ENCODE measurements at regions not wholly inside any gene's neighbourhood (a gene's known extent, or its start where the extent isn't known, plus 50 kb on each side); places are given as distances from the start of the nearest gene placed in this dataset.

GRCh38 chr2:8289111-8289510 is 392.7 kb upstream of the ID2 start:
- no peak for DNase-seq (ENCODE audit: extremely low spot score, unreplicated experiment)
- H3K27me3 Mint-ChIP-seq (ENCODE audit: unreplicated experiment) = peaks cover 23% of the 10 kb centered on the region
- TF ChIP-seq CTCF (IDR thresholded peaks at IDR 0.05) = no peak
- H3K27ac Mint-ChIP-seq (ENCODE audit: unreplicated experiment) = no peak overlapping the region
- no peaks in the 10 kb centered on the region for H3K9me3 Mint-ChIP-seq (ENCODE audit: unreplicated experiment)
- H3K4me3 Mint-ChIP-seq (ENCODE audit: unreplicated experiment) = no peak overlapping the region
- H3K36me3 Mint-ChIP-seq (ENCODE audit: unreplicated experiment) = no peaks in the 10 kb centered on the region
- H3K4me1 Mint-ChIP-seq (ENCODE audit: unreplicated experiment) = no peaks in the 10 kb centered on the region

GRCh38 chr2:8290771-8291352 is 391.0 kb upstream of the ID2 start:
- H3K27ac Mint-ChIP-seq (ENCODE audit: unreplicated experiment) = no peak overlapping the region
- no peak overlapping the region for H3K4me3 Mint-ChIP-seq (ENCODE audit: unreplicated experiment)
- H3K36me3 Mint-ChIP-seq (ENCODE audit: unreplicated experiment) = no peaks in the 10 kb centered on the region
- no peak for TF ChIP-seq CTCF (IDR thresholded peaks at IDR 0.05)
- no peak for DNase-seq (ENCODE audit: extremely low spot score, unreplicated experiment)
- no peaks in the 10 kb centered on the region for H3K4me1 Mint-ChIP-seq (ENCODE audit: unreplicated experiment)
- peaks cover 28% of the 10 kb centered on the region for H3K27me3 Mint-ChIP-seq (ENCODE audit: unreplicated experiment)
- H3K9me3 Mint-ChIP-seq (ENCODE audit: unreplicated experiment) = no peaks in the 10 kb centered on the region

GRCh38 chr2:8296306-8296705 is 385.6 kb upstream of the ID2 start:
- Mint-ChIP-seq H3K9me3 (ENCODE audit: unreplicated experiment) (peaks cover 4% of the 10 kb centered on the region), H3K27me3 (ENCODE audit: unreplicated experiment) (peaks cover 20% of the 10 kb centered on the region), H3K36me3 (ENCODE audit: unreplicated experiment) (no peaks in the 10 kb centered on the region), H3K4me3 (ENCODE audit: unreplicated experiment) (no peak overlapping the region), H3K27ac (ENCODE audit: unreplicated experiment) (no peak overlapping the region), H3K4me1 (ENCODE audit: unreplicated experiment) (no peaks in the 10 kb centered on the region)
- no peak for TF ChIP-seq CTCF (IDR thresholded peaks at IDR 0.05)
- no peak for DNase-seq (ENCODE audit: extremely low spot score, unreplicated experiment)

- Mint-ChIP-seq H3K4me3 (ENCODE audit: unreplicated experiment) (no peak overlapping the region), H3K27ac (ENCODE audit: unreplicated experiment) (no peak overlapping the region), H3K4me1 (ENCODE audit: unreplicated experiment) (no peaks in the 10 kb centered on the region), H3K9me3 (ENCODE audit: unreplicated experiment) (peaks cover 4% of the 10 kb centered on the region), H3K27me3 (ENCODE audit: unreplicated experiment) (peaks cover 16% of the 10 kb centered on the region), H3K36me3 (ENCODE audit: unreplicated experiment) (no peaks in the 10 kb centered on the region)
- no peak for TF ChIP-seq CTCF (IDR thresholded peaks at IDR 0.05)
- DNase-seq (ENCODE audit: extremely low spot score, unreplicated experiment) = peak; percentile 66
Measured at GRCh38 chr2:8297376-8298231, 384.3 kb upstream of the ID2 start.

- Mint-ChIP-seq H3K4me1 (ENCODE audit: unreplicated experiment) (no peaks in the 10 kb centered on the region), H3K4me3 (ENCODE audit: unreplicated experiment) (no peak overlapping the region), H3K27me3 (ENCODE audit: unreplicated experiment) (peaks cover 6% of the 10 kb centered on the region), H3K9me3 (ENCODE audit: unreplicated experiment) (peaks cover 4% of the 10 kb centered on the region), H3K36me3 (ENCODE audit: unreplicated experiment) (no peaks in the 10 kb centered on the region), H3K27ac (ENCODE audit: unreplicated experiment) (no peak overlapping the region)
- peak; percentile 42 for DNase-seq (ENCODE audit: extremely low spot score, unreplicated experiment)
- no peak for TF ChIP-seq CTCF (IDR thresholded peaks at IDR 0.05)
Measured at GRCh38 chr2:8298783-8299182, 383.1 kb upstream of the ID2 start.
